Endodermal cell (in vitro differentiated cells): ENCODE measurements at regions not wholly inside any gene's neighbourhood (a gene's known extent, or its start where the extent isn't known, plus 50 kb on each side); places are given as distances from the start of the nearest gene placed in this dataset.

Source experiments
- DNase-seq: peaks from one replicate; pipeline ENCODE4 v3.0.0-alpha.2; 2017
- H3K27ac ChIP-seq: 2 replicates; pipeline ENCODE4 v1.5.1; 2013; ENCODE audit warnings: mild to moderate bottlenecking, low read depth, low read length, moderate library complexity
- H3K27me3 ChIP-seq: 2 replicates; pipeline ENCODE4 v1.6.1; 2013; ENCODE audit warnings: mild to moderate bottlenecking, low read length, moderate library complexity; ENCODE audit not compliant: insufficient read depth, control insufficient read depth, poor library complexity, severe bottlenecking
- H3K36me3 ChIP-seq: 2 replicates; pipeline ENCODE4 v1.7.0; 2013; ENCODE audit warnings: mild to moderate bottlenecking, low read length, moderate library complexity; ENCODE audit not compliant: control insufficient read depth, insufficient read depth
- H3K4me1 ChIP-seq: one replicate; pipeline ENCODE4 v1.7.0; 2013; ENCODE audit warnings: low read length; ENCODE audit not compliant: control insufficient read depth, insufficient read depth
- H3K4me3 ChIP-seq: 2 replicates; pipeline ENCODE4 v1.5.1; 2013; ENCODE audit warnings: mild to moderate bottlenecking, low read length, moderate library complexity
- H3K9ac ChIP-seq: 2 replicates; pipeline ENCODE4 v1.6.1; 2013; ENCODE audit warnings: mild to moderate bottlenecking, low read length, moderate library complexity; ENCODE audit not compliant: poor library complexity, severe bottlenecking; ENCODE audit errors: extremely low read depth
- H3K9me3 ChIP-seq: 2 replicates; pipeline ENCODE4 v1.6.1; 2013; ENCODE audit warnings: mild to moderate bottlenecking, low read length, moderate library complexity; ENCODE audit not compliant: control insufficient read depth
- H3K27ac Mint-ChIP-seq: 2 replicates; pipeline ENCODE4 v1.8.0; 2020; ENCODE audit warnings: mixed read lengths
- H3K27me3 Mint-ChIP-seq: 2 replicates; pipeline ENCODE4 v1.8.0; 2021; ENCODE audit warnings: mild to moderate bottlenecking, mixed read lengths; ENCODE audit not compliant: insufficient read depth
- H3K36me3 Mint-ChIP-seq: 2 replicates; pipeline ENCODE4 v1.8.0; 2020; ENCODE audit warnings: low read depth, mixed read lengths
- H3K4me1 Mint-ChIP-seq: 2 replicates; pipeline ENCODE4 v1.8.0; 2020; ENCODE audit warnings: mixed read lengths
- H3K4me3 Mint-ChIP-seq: 2 replicates; pipeline ENCODE4 v1.8.0; 2020; ENCODE audit warnings: mild to moderate bottlenecking, moderate library complexity, mixed read lengths
- H3K9me3 Mint-ChIP-seq: 2 replicates; pipeline ENCODE4 v1.8.0; 2020; ENCODE audit warnings: mild to moderate bottlenecking, mixed read lengths
- CTCF ChIP-seq: fragments of 200-600 bp; sonication (generic); conservative IDR thresholded peaks from 2 replicates; pipeline ENCODE4 v1.5.0; 2021; ENCODE audit warnings: antibody characterized with exemption, mild to moderate bottlenecking
- WGBS, 2 experiments: methylation state at CpG; one replicate each; pipeline versions ENCODE4 v1.1.5 to v1.1.7; 2013; ENCODE audit warnings: missing lambda C conversion rate in 2 of 2, mixed read lengths in 1 of 2; ENCODE audit not compliant: insufficient coverage in 1 of 2, insufficient read length in 1 of 2; 5-methylcytosine and 5-hydroxymethylcytosine counted together

- Histone ChIP-seq H3K4me1 (no peaks in the 10 kb centered on the region), H3K4me3 (no peak overlapping the region), H3K27ac (no peak overlapping the region), H3K9ac (no peak overlapping the region), H3K9me3 (no peaks in the 10 kb centered on the region), H3K36me3 (no peaks in the 10 kb centered on the region), H3K27me3 (no peaks in the 10 kb centered on the region)
- Mint-ChIP-seq H3K9me3 (no peaks in the 10 kb centered on the region), H3K27ac (no peak overlapping the region), H3K36me3 (peaks cover 5% of the 10 kb centered on the region), H3K4me1 (peaks cover 18% of the 10 kb centered on the region), H3K4me3 (no peak overlapping the region), H3K27me3 (no peaks in the 10 kb centered on the region)
- DNase-seq, result no peak
- 83 to 95% methylated on average over 2 to 3 of the region's 3 CpGs for WGBS, 2 experiments
- no peak for TF ChIP-seq CTCF
Measured at GRCh38 chr13:73934771-73935170, 199.4 kb downstream of the KLF12 start.

- 91 to 92% methylated on average over 4 of the region's 4 CpGs for WGBS, 2 experiments
- no peaks in the 10 kb centered on the region for H3K4me1 ChIP-seq
- peaks cover 14% of the 10 kb centered on the region for H3K4me1 Mint-ChIP-seq
Measured at GRCh38 chr13:73934215-73934641, 200.0 kb downstream of the KLF12 start.

GRCh38 chr13:73933795-73934194 lies 200.4 kb downstream of the KLF12 start:
- peaks cover 5% of the 10 kb centered on the region for H3K36me3 Mint-ChIP-seq
- no peak overlapping the region for H3K27ac Mint-ChIP-seq
- H3K9ac ChIP-seq, result no peak overlapping the region
- H3K9me3 Mint-ChIP-seq, result no peaks in the 10 kb centered on the region
- no peak overlapping the region for H3K4me3 Mint-ChIP-seq
- no peak for TF ChIP-seq CTCF
- no peak for DNase-seq
- no peaks in the 10 kb centered on the region for H3K27me3 Mint-ChIP-seq
- peaks cover 12% of the 10 kb centered on the region for H3K4me1 Mint-ChIP-seq
- no peak overlapping the region for H3K4me3 ChIP-seq
- no peaks in the 10 kb centered on the region for H3K27me3 ChIP-seq
- WGBS, 2 experiments, result 93 to 97% methylated on average over 2 of the region's 2 CpGs
- no peaks in the 10 kb centered on the region for H3K36me3 ChIP-seq
- H3K27ac ChIP-seq, result no peak overlapping the region
- H3K9me3 ChIP-seq, result no peaks in the 10 kb centered on the region
- H3K4me1 ChIP-seq, result no peaks in the 10 kb centered on the region

More at GRCh38 chr13:73934215-73934641, 200.0 kb downstream of the KLF12 start:
- Mint-ChIP-seq H3K36me3 (peaks cover 5% of the 10 kb centered on the region), H3K27me3 (no peaks in the 10 kb centered on the region), H3K27ac (no peak overlapping the region), H3K4me3 (no peak overlapping the region), H3K9me3 (no peaks in the 10 kb centered on the region)
- no peak for DNase-seq
- no peaks in the 10 kb centered on the region for H3K27me3 ChIP-seq
- no peak overlapping the region for H3K27ac ChIP-seq
- H3K4me3 ChIP-seq, result no peak overlapping the region
- no peaks in the 10 kb centered on the region for H3K9me3 ChIP-seq
- TF ChIP-seq CTCF, result no peak
- no peaks in the 10 kb centered on the region for H3K36me3 ChIP-seq
- H3K9ac ChIP-seq, result no peak overlapping the region
